ENCODE measurements at regions not wholly inside any gene's neighbourhood (a gene's known extent, or its start where the extent isn't known, plus 50 kb on each side); places are given as distances from the start of the nearest gene placed in this dataset.

DNA sequence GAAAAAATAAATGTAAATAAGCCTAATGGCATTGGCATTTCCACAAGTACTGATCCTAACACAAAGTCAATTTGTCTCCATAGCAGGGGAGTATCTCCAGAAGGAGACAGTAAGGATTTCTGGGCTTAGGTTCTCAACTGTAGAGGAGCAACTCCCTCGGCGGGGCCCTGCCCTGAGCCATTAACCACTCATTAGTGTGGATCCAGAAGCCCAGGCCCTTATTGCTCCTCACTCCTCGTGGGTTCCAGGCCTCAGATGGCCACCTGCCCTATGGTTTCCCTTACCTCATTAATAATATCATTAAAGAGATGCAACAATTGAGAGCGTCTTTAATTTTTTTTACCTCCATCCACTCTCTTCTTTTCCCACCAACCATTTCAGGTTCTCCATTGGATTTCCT is 85.3 kb upstream of the CLDN18 start:
- Histone ChIP-seq H3K4me1 (no peaks in the 10 kb centered on the region), H3K9me3 (no peaks in the 10 kb centered on the region), H3K36me3 (no peaks in the 10 kb centered on the region), H3K27me3 (no peaks in the 10 kb centered on the region; the same call in 1 of the 2 replicates), H3K4me3 (ENCODE audit: low read depth, low read length) (no peak overlapping the region)
- TF ChIP-seq CTCF (IDR thresholded peaks at IDR 0.05; ENCODE audit: low read depth, low read length) = no peak
- no peak for DNase-seq

DNA sequence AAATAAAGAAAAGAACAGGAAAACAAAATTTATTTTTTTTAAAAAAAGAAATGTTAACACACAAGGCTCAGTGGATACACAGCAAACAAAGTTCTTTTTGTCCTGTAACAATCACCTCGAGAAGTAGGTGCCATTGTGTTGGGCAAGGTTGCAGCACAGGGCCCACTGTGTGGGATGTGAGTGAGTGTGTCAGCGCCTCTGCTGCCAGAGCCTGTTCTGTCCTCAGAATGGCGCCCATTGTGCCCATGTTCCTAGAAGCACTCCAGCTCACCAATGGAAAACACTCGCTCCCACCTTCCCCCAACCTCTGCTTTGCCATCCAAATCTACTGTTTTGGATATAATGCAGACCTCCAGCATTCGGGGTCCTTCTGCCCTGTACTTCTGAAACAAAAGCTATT is 84.9 kb upstream of the CLDN18 start:
- no peaks in the 10 kb centered on the region for H3K4me1 ChIP-seq
- H3K9me3 ChIP-seq = no peaks in the 10 kb centered on the region
- H3K27me3 ChIP-seq = no peaks in the 10 kb centered on the region; the same call in 1 of the 2 replicates
- no peaks in the 10 kb centered on the region for H3K36me3 ChIP-seq
- DNase-seq = no peak
- H3K4me3 ChIP-seq (ENCODE audit: low read depth, low read length) = no peak overlapping the region
- TF ChIP-seq CTCF (IDR thresholded peaks at IDR 0.05; ENCODE audit: low read depth, low read length) = no peak

- no peak for TF ChIP-seq CTCF (IDR thresholded peaks at IDR 0.05; ENCODE audit: low read depth, low read length)
- Histone ChIP-seq H3K36me3 (no peaks in the 10 kb centered on the region), H3K4me1 (no peaks in the 10 kb centered on the region), H3K27me3 (no peaks in the 10 kb centered on the region; the same call in 1 of the 2 replicates), H3K9me3 (no peaks in the 10 kb centered on the region), H3K4me3 (ENCODE audit: low read depth, low read length) (no peak overlapping the region)
- no peak for DNase-seq
Observed at GRCh38 chr3:137926991-137927390, 83.0 kb upstream of the CLDN18 start.

GRCh38 chr3:137930976-137931375 is 79.0 kb upstream of the CLDN18 start:
- Histone ChIP-seq H3K27me3 (no peaks in the 10 kb centered on the region; the same call in 1 of the 2 replicates), H3K36me3 (no peaks in the 10 kb centered on the region), H3K4me3 (ENCODE audit: low read depth, low read length) (no peak overlapping the region), H3K4me1 (no peaks in the 10 kb centered on the region), H3K9me3 (no peaks in the 10 kb centered on the region)
- no peak for DNase-seq
- no peak for TF ChIP-seq CTCF (IDR thresholded peaks at IDR 0.05; ENCODE audit: low read depth, low read length)

- Histone ChIP-seq H3K4me1 (no peaks in the 10 kb centered on the region), H3K9me3 (no peaks in the 10 kb centered on the region), H3K36me3 (no peaks in the 10 kb centered on the region), H3K4me3 (ENCODE audit: low read depth, low read length) (no peak overlapping the region), H3K27me3 (no peaks in the 10 kb centered on the region)
- TF ChIP-seq CTCF (IDR thresholded peaks at IDR 0.05; ENCODE audit: low read depth, low read length) = no peak
- DNase-seq = no peak
Observed at GRCh38 chr3:137938876-137939275, 71.1 kb upstream of the CLDN18 start.

DNA sequence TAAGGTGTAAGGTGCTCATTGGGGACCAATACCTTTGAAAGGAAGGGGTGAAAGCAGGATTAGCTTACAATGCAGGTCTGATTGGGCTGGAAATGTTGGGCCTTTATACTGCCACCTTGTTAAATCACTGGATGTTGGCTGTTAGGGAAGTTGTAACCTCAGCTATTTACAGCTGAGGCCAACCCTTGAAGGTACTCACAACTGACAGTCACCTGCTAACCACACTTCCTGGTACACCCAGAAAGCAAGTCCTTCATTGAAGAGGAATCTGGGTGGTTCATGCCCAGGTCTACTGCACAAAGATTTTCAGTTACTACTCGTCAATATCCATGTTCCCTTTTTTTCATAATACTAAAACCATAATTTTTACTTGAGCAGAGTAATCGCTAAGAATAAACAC is 65.4 kb upstream of the CLDN18 start:
- Histone ChIP-seq H3K36me3 (no peaks in the 10 kb centered on the region), H3K4me1 (no peaks in the 10 kb centered on the region)

More for the DNA sequence above, 65.4 kb upstream of the CLDN18 start:
- Histone ChIP-seq H3K9me3 (no peaks in the 10 kb centered on the region), H3K4me3 (ENCODE audit: low read depth, low read length) (no peak overlapping the region), H3K27me3 (no peaks in the 10 kb centered on the region)
- DNase-seq = no peak
- TF ChIP-seq CTCF (IDR thresholded peaks at IDR 0.05; ENCODE audit: low read depth, low read length) = no peak
